ENCODE measurements at regions not wholly inside any gene's neighbourhood (a gene's known extent, or its start where the extent isn't known, plus 50 kb on each side); places are given as distances from the start of the nearest gene placed in this dataset.

DNA sequence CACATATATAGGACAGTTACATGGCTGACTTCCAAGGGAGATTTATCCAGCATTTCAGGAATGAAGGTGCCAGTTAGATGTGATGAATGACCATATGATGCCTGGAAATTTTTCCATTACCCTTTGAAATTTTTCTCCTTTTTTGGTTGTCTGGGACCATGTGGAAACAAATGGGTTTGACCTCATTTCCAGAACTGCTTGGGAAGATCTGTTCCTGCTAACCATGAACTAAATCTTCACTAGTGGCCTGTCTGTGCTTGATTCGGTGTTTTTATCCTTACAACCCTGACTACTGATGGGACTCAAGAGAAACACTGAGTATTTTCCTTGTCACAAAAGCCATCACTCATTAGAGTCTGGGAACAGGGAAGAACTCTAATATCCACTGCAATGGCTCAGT, 409.4 kb downstream of the PDCD6IP start:
- H3K4me2 ChIP-seq (ENCODE audit: low read length), result no peak overlapping the region
- TF ChIP-seq EZH2 (IDR thresholded peaks at IDR 0.05; ENCODE audit: borderline replicate concordance, insufficient read depth, low read length, poor library complexity, severe bottlenecking) (no peak), EP300 (conservative IDR thresholded peaks at IDR 0.05; ENCODE audit: poor library complexity, severe bottlenecking) (no peak), SMC3 (conservative IDR thresholded peaks at IDR 0.05; ENCODE audit: poor library complexity) (no peak), RAD21 (conservative IDR thresholded peaks at IDR 0.05) (no peak), TAF1 (IDR thresholded peaks at IDR 0.05; ENCODE audit: low read depth) (no peak), POLR2AphosphoS5 (IDR thresholded peaks at IDR 0.05) (no peak), MXI1 (conservative IDR thresholded peaks at IDR 0.05; ENCODE audit: poor library complexity, severe bottlenecking) (no peak)
- TF ChIP-seq, protein P1, sequence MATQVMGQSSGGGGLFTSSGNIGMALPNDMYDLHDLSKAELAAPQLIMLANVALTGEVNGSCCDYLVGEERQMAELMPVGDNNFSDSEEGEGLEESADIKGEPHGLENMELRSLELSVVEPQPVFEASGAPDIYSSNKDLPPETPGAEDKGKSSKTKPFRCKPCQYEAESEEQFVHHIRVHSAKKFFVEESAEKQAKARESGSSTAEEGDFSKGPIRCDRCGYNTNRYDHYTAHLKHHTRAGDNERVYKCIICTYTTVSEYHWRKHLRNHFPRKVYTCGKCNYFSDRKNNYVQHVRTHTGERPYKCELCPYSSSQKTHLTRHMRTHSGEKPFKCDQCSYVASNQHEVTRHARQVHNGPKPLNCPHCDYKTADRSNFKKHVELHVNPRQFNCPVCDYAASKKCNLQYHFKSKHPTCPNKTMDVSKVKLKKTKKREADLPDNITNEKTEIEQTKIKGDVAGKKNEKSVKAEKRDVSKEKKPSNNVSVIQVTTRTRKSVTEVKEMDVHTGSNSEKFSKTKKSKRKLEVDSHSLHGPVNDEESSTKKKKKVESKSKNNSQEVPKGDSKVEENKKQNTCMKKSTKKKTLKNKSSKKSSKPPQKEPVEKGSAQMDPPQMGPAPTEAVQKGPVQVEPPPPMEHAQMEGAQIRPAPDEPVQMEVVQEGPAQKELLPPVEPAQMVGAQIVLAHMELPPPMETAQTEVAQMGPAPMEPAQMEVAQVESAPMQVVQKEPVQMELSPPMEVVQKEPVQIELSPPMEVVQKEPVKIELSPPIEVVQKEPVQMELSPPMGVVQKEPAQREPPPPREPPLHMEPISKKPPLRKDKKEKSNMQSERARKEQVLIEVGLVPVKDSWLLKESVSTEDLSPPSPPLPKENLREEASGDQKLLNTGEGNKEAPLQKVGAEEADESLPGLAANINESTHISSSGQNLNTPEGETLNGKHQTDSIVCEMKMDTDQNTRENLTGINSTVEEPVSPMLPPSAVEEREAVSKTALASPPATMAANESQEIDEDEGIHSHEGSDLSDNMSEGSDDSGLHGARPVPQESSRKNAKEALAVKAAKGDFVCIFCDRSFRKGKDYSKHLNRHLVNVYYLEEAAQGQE (IDR thresholded peaks at IDR 0.05; ENCODE audit: borderline replicate concordance), result no peak
- TF ChIP-seq, protein P2, sequence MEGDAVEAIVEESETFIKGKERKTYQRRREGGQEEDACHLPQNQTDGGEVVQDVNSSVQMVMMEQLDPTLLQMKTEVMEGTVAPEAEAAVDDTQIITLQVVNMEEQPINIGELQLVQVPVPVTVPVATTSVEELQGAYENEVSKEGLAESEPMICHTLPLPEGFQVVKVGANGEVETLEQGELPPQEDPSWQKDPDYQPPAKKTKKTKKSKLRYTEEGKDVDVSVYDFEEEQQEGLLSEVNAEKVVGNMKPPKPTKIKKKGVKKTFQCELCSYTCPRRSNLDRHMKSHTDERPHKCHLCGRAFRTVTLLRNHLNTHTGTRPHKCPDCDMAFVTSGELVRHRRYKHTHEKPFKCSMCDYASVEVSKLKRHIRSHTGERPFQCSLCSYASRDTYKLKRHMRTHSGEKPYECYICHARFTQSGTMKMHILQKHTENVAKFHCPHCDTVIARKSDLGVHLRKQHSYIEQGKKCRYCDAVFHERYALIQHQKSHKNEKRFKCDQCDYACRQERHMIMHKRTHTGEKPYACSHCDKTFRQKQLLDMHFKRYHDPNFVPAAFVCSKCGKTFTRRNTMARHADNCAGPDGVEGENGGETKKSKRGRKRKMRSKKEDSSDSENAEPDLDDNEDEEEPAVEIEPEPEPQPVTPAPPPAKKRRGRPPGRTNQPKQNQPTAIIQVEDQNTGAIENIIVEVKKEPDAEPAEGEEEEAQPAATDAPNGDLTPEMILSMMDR (IDR thresholded peaks at IDR 0.05; ENCODE audit: poor library complexity, severe bottlenecking), result no peak
- H2AFZ ChIP-seq (ENCODE audit: low read depth, low read length), result no peak overlapping the region
- no peaks in the 10 kb centered on the region for H3K9me2 ChIP-seq (ENCODE audit: insufficient read depth, low read length)
- H3K36me3 ChIP-seq (ENCODE audit: insufficient read depth, low read length), result no peaks in the 10 kb centered on the region
- no peaks in the 10 kb centered on the region for H3F3A ChIP-seq (ENCODE audit: insufficient read depth, low read length, poor library complexity, severe bottlenecking)
- no peak overlapping the region for H3K4me3 ChIP-seq (ENCODE audit: low read length)
- H3K27ac ChIP-seq (ENCODE audit: low read length), result no peak overlapping the region
- no peaks in the 10 kb centered on the region for H3K9me3 ChIP-seq (ENCODE audit: low read length)
- no peaks in the 10 kb centered on the region for H3K79me2 ChIP-seq (replicated peaks; ENCODE audit: insufficient read depth, low read length)
- no peaks in the 10 kb centered on the region for H3K27me3 ChIP-seq (ENCODE audit: insufficient read depth, low read depth, low read length)
- H3K9ac ChIP-seq (ENCODE audit: low read length), result no peak overlapping the region
- no peaks in the 10 kb centered on the region for H4K20me1 ChIP-seq (ENCODE audit: insufficient read depth)

DNA sequence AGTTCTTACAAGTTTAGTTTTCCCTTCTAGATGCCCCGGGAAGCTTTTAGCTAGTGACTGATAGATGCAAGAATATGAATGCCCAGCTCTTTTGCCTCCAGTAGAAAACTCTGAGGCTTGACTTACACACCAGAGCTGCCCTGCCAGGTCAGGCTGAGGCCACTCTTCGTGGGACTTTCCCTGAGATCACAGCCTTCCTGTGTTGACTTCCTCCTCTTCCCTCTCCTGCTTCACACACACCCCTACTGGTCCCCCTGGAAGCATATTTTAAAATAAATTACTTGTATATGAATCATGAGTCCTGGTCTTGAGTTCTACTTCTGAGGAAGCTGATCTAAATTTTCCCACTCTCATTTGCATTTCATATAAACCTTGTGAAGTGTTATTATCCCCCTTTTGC, 413.7 kb downstream of the PDCD6IP start:
- H3K27ac ChIP-seq (ENCODE audit: low read length), result no peak overlapping the region
- no peak overlapping the region for H3K9ac ChIP-seq (ENCODE audit: low read length)
- H3K4me3 ChIP-seq (ENCODE audit: low read length), result no peak overlapping the region
- no peaks in the 10 kb centered on the region for H3K27me3 ChIP-seq (ENCODE audit: insufficient read depth, low read depth, low read length)
- no peak overlapping the region for H2AFZ ChIP-seq (ENCODE audit: low read depth, low read length)
- H3K79me2 ChIP-seq (replicated peaks; ENCODE audit: insufficient read depth, low read length), result no peaks in the 10 kb centered on the region
- no peaks in the 10 kb centered on the region for H3F3A ChIP-seq (ENCODE audit: insufficient read depth, low read length, poor library complexity, severe bottlenecking)
- H3K4me2 ChIP-seq (ENCODE audit: low read length), result no peak overlapping the region
- no peaks in the 10 kb centered on the region for H4K20me1 ChIP-seq (ENCODE audit: insufficient read depth)
- TF ChIP-seq RAD21 (conservative IDR thresholded peaks at IDR 0.05) (no peak), EZH2 (IDR thresholded peaks at IDR 0.05; ENCODE audit: borderline replicate concordance, insufficient read depth, low read length, poor library complexity, severe bottlenecking) (no peak), POLR2AphosphoS5 (IDR thresholded peaks at IDR 0.05) (no peak), EP300 (conservative IDR thresholded peaks at IDR 0.05; ENCODE audit: poor library complexity, severe bottlenecking) (no peak), TAF1 (IDR thresholded peaks at IDR 0.05; ENCODE audit: low read depth) (no peak), SMC3 (conservative IDR thresholded peaks at IDR 0.05; ENCODE audit: poor library complexity) (no peak), MXI1 (conservative IDR thresholded peaks at IDR 0.05; ENCODE audit: poor library complexity, severe bottlenecking) (no peak)
- TF ChIP-seq, protein P1 (IDR thresholded peaks at IDR 0.05; ENCODE audit: borderline replicate concordance), result no peak
- TF ChIP-seq, protein P2 (IDR thresholded peaks at IDR 0.05; ENCODE audit: poor library complexity, severe bottlenecking), result no peak
- no peaks in the 10 kb centered on the region for H3K9me2 ChIP-seq (ENCODE audit: insufficient read depth, low read length)
- no peaks in the 10 kb centered on the region for H3K9me3 ChIP-seq (ENCODE audit: low read length)
- no peaks in the 10 kb centered on the region for H3K36me3 ChIP-seq (ENCODE audit: insufficient read depth, low read length)

Measured in neural cell (in vitro differentiated cells).